H9 (cell line): ENCODE measurements at regions not wholly inside any gene's neighbourhood (a gene's known extent, or its start where the extent isn't known, plus 50 kb on each side); places are given as distances from the start of the nearest gene placed in this dataset.

Experiments used
- DNase-seq: peaks from one replicate; pipeline ENCODE4 v3.0.0-alpha.2; 2017
- H2AFZ ChIP-seq: one replicate; pipeline ENCODE4 v1.6.1; 2013; ENCODE audit warnings: mild to moderate bottlenecking, low read length, control low read depth, moderate library complexity
- H2AK5ac ChIP-seq: 2 replicates; pipeline ENCODE4 v1.6.1; 2013; ENCODE audit warnings: low read length, control low read depth, mixed read lengths; ENCODE audit not compliant: insufficient read length
- H2BK120ac ChIP-seq: one replicate; pipeline ENCODE4 v1.6.1; 2013; ENCODE audit warnings: low read depth, mild to moderate bottlenecking, low read length, control low read depth, inconsistent platforms; ENCODE audit not compliant: poor library complexity, severe bottlenecking
- H2BK12ac ChIP-seq: 2 replicates; pipeline ENCODE4 v1.6.1; 2013; ENCODE audit warnings: low read length, control low read depth, mixed read lengths, low read depth; ENCODE audit not compliant: insufficient read length
- H2BK15ac ChIP-seq: 2 replicates; pipeline ENCODE4 v1.6.1; 2013; ENCODE audit warnings: low read depth, low read length, control low read depth
- H2BK20ac ChIP-seq: one replicate; pipeline ENCODE4 v1.6.1; 2013; ENCODE audit warnings: low read depth, mild to moderate bottlenecking, low read length, control low read depth, inconsistent platforms; ENCODE audit not compliant: poor library complexity, severe bottlenecking
- H2BK5ac ChIP-seq: 2 replicates; pipeline ENCODE4 v1.6.1; 2013; ENCODE audit warnings: low read length, control low read depth, mixed read lengths; ENCODE audit not compliant: insufficient read length
- H3K14ac ChIP-seq: 2 replicates; pipeline ENCODE4 v1.6.1; 2013; ENCODE audit warnings: low read length, control low read depth; ENCODE audit not compliant: insufficient read depth
- H3K18ac ChIP-seq: 2 replicates; pipeline ENCODE4 v1.6.1; 2013; ENCODE audit warnings: low read depth, mild to moderate bottlenecking, mixed read lengths, low read length, control low read depth; ENCODE audit not compliant: insufficient read length
- H3K23ac ChIP-seq: 2 replicates; pipeline ENCODE4 v1.6.1; 2013; ENCODE audit warnings: low read length, control low read depth, mixed read lengths, low read depth; ENCODE audit not compliant: insufficient read length
- H3K23me2 ChIP-seq: 2 replicates; pipeline ENCODE4 v1.6.1; 2013; ENCODE audit warnings: low read depth, mild to moderate bottlenecking, mixed read lengths, low read length, control low read depth; ENCODE audit not compliant: insufficient read length, poor library complexity, severe bottlenecking
- H3K27ac ChIP-seq: 2 replicates; pipeline ENCODE4 v1.5.1; 2013; ENCODE audit warnings: low read length, control low read depth, mixed read lengths, low read depth; ENCODE audit not compliant: insufficient read length
- H3K27me3 ChIP-seq: 2 replicates; pipeline ENCODE4 v1.6.1; 2013; ENCODE audit warnings: low read length, control low read depth, inconsistent platforms; ENCODE audit not compliant: insufficient read depth
- H3K4ac ChIP-seq: 2 replicates; pipeline ENCODE4 v1.6.1; 2013; ENCODE audit warnings: low read depth, mild to moderate bottlenecking, control low read depth, inconsistent platforms, low read length, moderate library complexity
- H3K4me1 ChIP-seq: 2 replicates; pipeline ENCODE4 v1.6.1; 2013; ENCODE audit warnings: low read length, control low read depth, inconsistent platforms; ENCODE audit not compliant: insufficient read depth
- H3K4me2 ChIP-seq: 2 replicates; pipeline ENCODE4 v1.6.1; 2013; ENCODE audit warnings: low read length, control low read depth, mixed read lengths; ENCODE audit not compliant: insufficient read length, insufficient read depth
- H3K56ac ChIP-seq: 2 replicates; pipeline ENCODE4 v1.6.1; 2013; ENCODE audit warnings: low read depth, mild to moderate bottlenecking, mixed read lengths, low read length, control low read depth; ENCODE audit not compliant: insufficient read length
- H3K79me1 ChIP-seq: 2 replicates; pipeline ENCODE4 v1.6.1; 2013; ENCODE audit warnings: low read depth, mild to moderate bottlenecking, moderate library complexity, low read length, control low read depth, inconsistent platforms; ENCODE audit not compliant: insufficient read depth, poor library complexity, severe bottlenecking
- H3K79me2 ChIP-seq: 2 replicates; pipeline ENCODE4 v1.6.1; 2013; ENCODE audit warnings: low read length, control low read depth, inconsistent platforms; ENCODE audit not compliant: insufficient read depth
- H3K9ac ChIP-seq: 2 replicates; pipeline ENCODE4 v1.6.1; 2013; ENCODE audit warnings: low read length, control low read depth, mixed read lengths; ENCODE audit not compliant: insufficient read length; ENCODE audit errors: extremely low read depth
- H3K9me3 ChIP-seq: one replicate; pipeline ENCODE4 v1.6.1; 2013; ENCODE audit warnings: low read depth, low read length, inconsistent platforms; ENCODE audit not compliant: control insufficient read depth
- H3T11ph ChIP-seq: one replicate; pipeline ENCODE4 v1.6.1; 2013; ENCODE audit warnings: mild to moderate bottlenecking, low read length, control low read depth, inconsistent platforms
- H4K20me1 ChIP-seq: one replicate; pipeline ENCODE4 v1.6.1; 2013; ENCODE audit not compliant: control insufficient read depth, insufficient read length, insufficient read depth
- H4K5ac ChIP-seq: 2 replicates; pipeline ENCODE4 v1.6.1; 2013; ENCODE audit warnings: low read depth, mild to moderate bottlenecking, mixed read lengths, low read length, control low read depth; ENCODE audit not compliant: insufficient read length
- H4K8ac ChIP-seq: replicated peaks from 2 replicates; pipeline ENCODE4 v1.6.1; 2013; ENCODE audit warnings: low read length, control low read depth, mixed read lengths, low read depth; ENCODE audit not compliant: insufficient read length
- H4K91ac ChIP-seq: 2 replicates; pipeline ENCODE4 v1.6.1; 2013; ENCODE audit warnings: low read depth, mild to moderate bottlenecking, moderate library complexity, mixed read lengths, low read length, control low read depth; ENCODE audit not compliant: insufficient read length
- H3K27ac Mint-ChIP-seq, 3 experiments: 2 replicates in 2 of 3; 3 replicates in 1 of 3; pipeline ENCODE4 v1.8.0; 2020 to 2021; ENCODE audit warnings: mixed read lengths in 3 of 3, mild to moderate bottlenecking in 1 of 3, moderate library complexity in 1 of 3
- H3K27me3 Mint-ChIP-seq: 2 replicates; pipeline ENCODE4 v1.8.0; 2021; ENCODE audit warnings: low read depth, mild to moderate bottlenecking, moderate library complexity, mixed read lengths
- H3K36me3 Mint-ChIP-seq, 3 experiments: 2 replicates in 2 of 3; 3 replicates in 1 of 3; pipeline ENCODE4 v1.8.0; 2020 to 2021; ENCODE audit warnings: low read depth in 3 of 3, mixed read lengths in 3 of 3; ENCODE audit not compliant: insufficient read depth in 1 of 3
- H3K4me1 Mint-ChIP-seq, 2 experiments: 2 replicates each; pipeline ENCODE4 v1.8.0; 2020; ENCODE audit warnings: mixed read lengths in 2 of 2
- H3K4me3 Mint-ChIP-seq, 2 experiments: 2 replicates in 1 of 2; 3 replicates in 1 of 2; pipeline ENCODE4 v1.8.0; 2020 to 2021; ENCODE audit warnings: mild to moderate bottlenecking in 2 of 2, mixed read lengths in 2 of 2, moderate library complexity in 1 of 2
- H3K9me3 Mint-ChIP-seq, 2 experiments: 2 replicates in 1 of 2; 3 replicates in 1 of 2; pipeline ENCODE4 v1.8.0; 2020; ENCODE audit warnings: mild to moderate bottlenecking in 2 of 2, mixed read lengths in 2 of 2, moderate library complexity in 1 of 2
- CTCF ChIP-seq: fragments of 200-600 bp; sonication (generic); conservative IDR thresholded peaks from 3 replicates; pipeline ENCODE4 v1.8.0; 2021; ENCODE audit warnings: antibody characterized with exemption, mild to moderate bottlenecking

- H2BK5ac ChIP-seq = no peak overlapping the region
- H3K56ac ChIP-seq = no peak overlapping the region
- no peaks in the 10 kb centered on the region for H3K79me2 ChIP-seq
- no peaks in the 10 kb centered on the region for H3K23me2 ChIP-seq
- H2AFZ ChIP-seq = no peak overlapping the region
- no peak overlapping the region for H3K9ac ChIP-seq
- no peak for TF ChIP-seq CTCF
- no peak overlapping the region for H3K23ac ChIP-seq
- H3K18ac ChIP-seq = no peak overlapping the region
- H4K91ac ChIP-seq = no peak overlapping the region
- H3K4me2 ChIP-seq = no peak overlapping the region
- H4K5ac ChIP-seq = no peak overlapping the region
- no peak overlapping the region for H3K27ac ChIP-seq
- H3K36me3 Mint-ChIP-seq = peaks cover 6 to 31% (median 16%) of the 10 kb centered on the region in 3 experiments; a peak in 6 of 7 replicates
- H4K8ac ChIP-seq = no peak overlapping the region
- H3K14ac ChIP-seq = no peak overlapping the region
- no peak overlapping the region; a peak in 1 of 5 replicates for H3K4me3 Mint-ChIP-seq
- H3K9me3 Mint-ChIP-seq = peaks cover 24 to 36% of the 10 kb centered on the region in 2 experiments
- no peak overlapping the region for H3T11ph ChIP-seq
- H3K27ac Mint-ChIP-seq = peak overlapping the region in 1 of 3 experiments; percentile 94; a peak in 2 of 7 replicates
- H3K4me1 ChIP-seq = no peaks in the 10 kb centered on the region
- H3K9me3 ChIP-seq = peaks cover 3% of the 10 kb centered on the region
- peaks cover 16 to 18% of the 10 kb centered on the region in 2 experiments for H3K4me1 Mint-ChIP-seq
- H3K27me3 ChIP-seq = no peaks in the 10 kb centered on the region
- H4K20me1 ChIP-seq = no peaks in the 10 kb centered on the region
- H2BK15ac ChIP-seq = no peak overlapping the region
- H2BK12ac ChIP-seq = no peak overlapping the region
- no peak overlapping the region for H3K4ac ChIP-seq
- no peak overlapping the region for H2BK20ac ChIP-seq
- no peak overlapping the region for H2BK120ac ChIP-seq
- no peaks in the 10 kb centered on the region for H3K79me1 ChIP-seq
- no peaks in the 10 kb centered on the region; the same call in 1 of the 2 replicates for H3K27me3 Mint-ChIP-seq
- DNase-seq = no peak
- H2AK5ac ChIP-seq = no peak overlapping the region
Observed at GRCh38 chr12:58025431-58025830, 84.1 kb downstream of the ATP23 start.
